Sigmoid colon (tissue), 6 donors: ENCODE measurements at regions not wholly inside any gene's neighbourhood (a gene's known extent, or its start where the extent isn't known, plus 50 kb on each side); places are given as distances from the start of the nearest gene placed in this dataset.

Experiments
- DNase-seq: peaks from one replicate; pipeline ENCODE4 v3.0.0-alpha.2; 2019
- H3K27ac ChIP-seq, 4 donors: fragments of 200-600 bp; sonication (generic); one replicate each; pipeline ENCODE4 v1.5.1; 2016 to 2019; ENCODE audit warnings: mild to moderate bottlenecking in 1 of 4
- H3K27me3 ChIP-seq, 3 donors: fragments of 200-600 bp; sonication (generic); one replicate each; pipeline ENCODE4 v1.5.1; 2019; ENCODE audit warnings: mild to moderate bottlenecking in 1 of 3
- H3K36me3 ChIP-seq, 4 donors: fragments of 200-600 bp; sonication (generic); one replicate each; pipeline ENCODE4 v1.5.1; 2016 to 2019
- H3K4me1 ChIP-seq, 4 donors: fragments of 200-600 bp; sonication (generic); one replicate each; pipeline ENCODE4 v1.5.1; 2017 to 2019
- H3K4me3 ChIP-seq, 4 donors: fragments of 200-600 bp; sonication (generic); one replicate each; pipeline ENCODE4 v1.5.1; 2017 to 2019; ENCODE audit warnings: mild to moderate bottlenecking in 2 of 4, moderate library complexity in 1 of 4
- H3K9me3 ChIP-seq, 4 donors: fragments of 200-600 bp in 3 of 4; sonication (generic) in 3 of 4; one replicate each; pipeline versions ENCODE4 v1.5.1 to v1.6.1; 2013 to 2019
- EP300 ChIP-seq, 4 donors: sonication (generic); formaldehyde crosslinking; IDR thresholded peaks; one replicate each; pipeline ENCODE4 v1.6.1; 2017; ENCODE audit warnings: antibody characterized with exemption in 4 of 4
- POLR2A ChIP-seq, 2 donors: fragments of 450-650 bp; IDR thresholded peaks; one replicate each; pipeline ENCODE4 v1.6.1; 2016; ENCODE audit warnings: antibody characterized with exemption in 2 of 2, mild to moderate bottlenecking in 2 of 2, moderate library complexity in 2 of 2
- POLR2AphosphoS5 ChIP-seq, 4 donors: sonication (generic); formaldehyde crosslinking; IDR thresholded peaks; one replicate each; pipeline ENCODE4 v1.6.1; 2017; ENCODE audit warnings: antibody characterized with exemption in 4 of 4
- WGBS, 2 donors: extraction: QIAGEN DNeasy Blood & Tissue Kit; methylation state at CpG; one replicate each; pipeline ENCODE4 v1.1.7; 2013; 5-methylcytosine and 5-hydroxymethylcytosine counted together
- intact Hi-C: fragments of 100-400 bp; cut with DNase I; formaldehyde crosslinking; loops from one replicate; pipeline ENCODE4 v1.15.1; 2023
- TF ChIP-seq, protein P1 (sequence below), 4 experiments: fragments of 450-650 bp in 3 of 4; fragments of 200-600 bp in 1 of 4; IDR thresholded peaks; one replicate each; pipeline ENCODE4 v1.5.1; 2016 to 2019; ENCODE audit warnings: antibody characterized with exemption in 4 of 4, mild to moderate bottlenecking in 3 of 4, moderate library complexity in 2 of 4
- donor health status: healthy with polysubstance abuse.
- donor health status: healthy.

DNA sequence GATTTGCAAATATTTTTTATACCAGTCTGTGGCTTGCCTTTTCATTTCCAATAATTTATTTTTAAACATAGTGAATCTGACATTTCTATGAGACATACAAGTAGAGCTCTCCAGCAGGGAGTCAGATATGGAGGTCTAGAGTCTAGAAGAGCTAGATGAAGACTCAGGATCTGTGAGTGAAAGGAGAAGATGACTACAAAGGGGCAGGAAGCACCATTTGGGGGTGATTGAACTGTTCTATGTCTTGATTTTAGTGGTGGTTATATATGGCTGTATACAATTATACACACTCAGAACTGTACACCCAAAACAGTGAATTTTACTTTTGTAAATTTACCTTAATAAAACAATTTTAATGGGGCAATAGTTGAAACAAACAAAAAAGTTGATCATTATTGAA, 127.9 kb upstream of the BACH2 start:
- H3K27me3 ChIP-seq, result no peaks in the 10 kb centered on the region
- TF ChIP-seq POLR2AphosphoS5 (IDR thresholded peaks at IDR 0.05) (no peak), POLR2A (IDR thresholded peaks at IDR 0.05) (no peak), EP300 (IDR thresholded peaks at IDR 0.05) (no peak)
- TF ChIP-seq, protein P1, sequence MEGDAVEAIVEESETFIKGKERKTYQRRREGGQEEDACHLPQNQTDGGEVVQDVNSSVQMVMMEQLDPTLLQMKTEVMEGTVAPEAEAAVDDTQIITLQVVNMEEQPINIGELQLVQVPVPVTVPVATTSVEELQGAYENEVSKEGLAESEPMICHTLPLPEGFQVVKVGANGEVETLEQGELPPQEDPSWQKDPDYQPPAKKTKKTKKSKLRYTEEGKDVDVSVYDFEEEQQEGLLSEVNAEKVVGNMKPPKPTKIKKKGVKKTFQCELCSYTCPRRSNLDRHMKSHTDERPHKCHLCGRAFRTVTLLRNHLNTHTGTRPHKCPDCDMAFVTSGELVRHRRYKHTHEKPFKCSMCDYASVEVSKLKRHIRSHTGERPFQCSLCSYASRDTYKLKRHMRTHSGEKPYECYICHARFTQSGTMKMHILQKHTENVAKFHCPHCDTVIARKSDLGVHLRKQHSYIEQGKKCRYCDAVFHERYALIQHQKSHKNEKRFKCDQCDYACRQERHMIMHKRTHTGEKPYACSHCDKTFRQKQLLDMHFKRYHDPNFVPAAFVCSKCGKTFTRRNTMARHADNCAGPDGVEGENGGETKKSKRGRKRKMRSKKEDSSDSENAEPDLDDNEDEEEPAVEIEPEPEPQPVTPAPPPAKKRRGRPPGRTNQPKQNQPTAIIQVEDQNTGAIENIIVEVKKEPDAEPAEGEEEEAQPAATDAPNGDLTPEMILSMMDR (IDR thresholded peaks at IDR 0.05), result no peak
- no peak for DNase-seq
- H3K4me3 ChIP-seq, result no peak overlapping the region
- peaks cover 0 to 4% (median 2%) of the 10 kb centered on the region in 4 donors for H3K9me3 ChIP-seq
- no peaks in the 10 kb centered on the region for H3K4me1 ChIP-seq
- no peaks in the 10 kb centered on the region for H3K36me3 ChIP-seq
- intact Hi-C loops, result no loop called here
- no peak overlapping the region for H3K27ac ChIP-seq

DNA sequence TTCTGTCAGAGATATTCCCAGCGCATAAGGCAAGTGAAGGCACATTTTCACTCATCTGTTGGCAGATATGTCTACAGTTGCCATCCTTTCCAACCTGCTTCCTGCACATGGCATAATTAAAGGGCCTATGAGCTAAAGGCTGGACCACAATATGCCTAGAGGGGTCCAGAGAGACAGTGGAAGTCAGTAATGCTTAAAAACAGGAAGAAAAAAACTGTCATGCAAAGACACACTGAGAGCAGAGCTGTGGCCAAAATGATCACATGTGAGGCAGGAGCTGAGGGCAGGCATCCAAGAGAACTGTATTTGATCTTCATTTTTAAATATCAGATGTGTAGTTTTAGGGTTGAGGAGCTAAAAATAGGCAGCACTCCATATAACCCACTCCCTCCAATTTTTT, 125.0 kb upstream of the BACH2 start:
- intact Hi-C loops, result no loop called here
- no peak for DNase-seq
- no peaks in the 10 kb centered on the region for H3K27me3 ChIP-seq

DNA sequence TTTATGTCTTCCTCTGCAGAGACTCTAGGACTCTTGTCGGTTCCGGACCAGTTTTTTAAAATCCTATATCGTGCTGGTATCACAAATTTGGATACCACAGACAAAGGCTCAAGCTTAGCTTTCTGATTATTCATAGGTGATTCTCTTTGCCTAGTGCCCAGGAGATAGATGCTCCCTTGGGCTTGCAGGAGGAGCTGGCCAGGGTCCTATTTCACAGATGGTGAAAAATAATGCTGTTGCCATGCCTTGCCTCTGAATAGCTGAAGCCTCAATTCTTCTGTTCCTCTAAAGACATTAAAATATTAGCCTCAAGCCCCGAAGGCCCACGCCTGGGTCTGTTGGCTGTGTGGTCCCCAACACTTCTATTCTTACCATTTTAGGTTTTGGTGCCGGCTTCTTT, 123.9 kb upstream of the BACH2 start:
- TF ChIP-seq, protein P1 (IDR thresholded peaks at IDR 0.05), result no peak
- TF ChIP-seq POLR2A (IDR thresholded peaks at IDR 0.05) (no peak), POLR2AphosphoS5 (IDR thresholded peaks at IDR 0.05) (no peak), EP300 (IDR thresholded peaks at IDR 0.05) (no peak)
- 92% methylated on average over 6 of the region's 6 CpGs for WGBS, 2 donors
- H3K4me1 ChIP-seq, result no peaks in the 10 kb centered on the region
- no peaks in the 10 kb centered on the region for H3K27me3 ChIP-seq
- no peaks in the 10 kb centered on the region for H3K36me3 ChIP-seq
- DNase-seq, result no peak
- no peak overlapping the region for H3K27ac ChIP-seq
- intact Hi-C loops, result no loop called here
- H3K9me3 ChIP-seq, result no peaks in the 10 kb centered on the region
- H3K4me3 ChIP-seq, result no peak overlapping the region

More for the DNA sequence above, 125.0 kb upstream of the BACH2 start:
- TF ChIP-seq, protein P1 (IDR thresholded peaks at IDR 0.05), result no peak
- TF ChIP-seq EP300 (IDR thresholded peaks at IDR 0.05) (no peak), POLR2AphosphoS5 (IDR thresholded peaks at IDR 0.05) (no peak)
- H3K4me1 ChIP-seq, result no peaks in the 10 kb centered on the region
- no peak overlapping the region for H3K27ac ChIP-seq
- H3K4me3 ChIP-seq, result no peak overlapping the region
- WGBS, 2 donors, result 88 to 95% methylated on average over 1 of the region's 1 CpG
- no peaks in the 10 kb centered on the region for H3K9me3 ChIP-seq
- H3K36me3 ChIP-seq, result no peaks in the 10 kb centered on the region

DNA sequence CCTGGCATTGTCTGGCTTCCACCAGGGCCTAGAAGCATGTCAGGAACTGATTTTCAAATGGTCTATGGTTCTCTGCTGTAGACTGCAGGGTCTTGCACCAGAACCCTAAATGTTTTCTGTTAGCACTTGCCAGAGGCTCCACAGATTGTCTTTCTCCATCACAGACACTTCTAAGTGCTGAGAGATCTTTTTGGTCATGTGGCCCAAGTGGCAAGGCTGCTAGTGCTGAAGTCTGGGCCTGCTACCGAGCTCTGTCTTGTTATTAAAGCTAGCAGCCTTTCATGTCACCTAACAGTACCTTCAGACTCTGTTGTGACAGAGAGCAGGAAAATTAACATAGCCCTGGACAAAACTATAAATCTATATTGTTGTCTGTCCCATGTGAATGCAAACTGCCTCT, 120.7 kb upstream of the BACH2 start:
- no peaks in the 10 kb centered on the region for H3K27me3 ChIP-seq
- TF ChIP-seq POLR2A (IDR thresholded peaks at IDR 0.05) (no peak), EP300 (IDR thresholded peaks at IDR 0.05) (no peak), POLR2AphosphoS5 (IDR thresholded peaks at IDR 0.05) (no peak)
- TF ChIP-seq, protein P1 (IDR thresholded peaks at IDR 0.05), result no peak
- no peak for DNase-seq
- H3K4me3 ChIP-seq, result no peak overlapping the region
- no peaks in the 10 kb centered on the region for H3K9me3 ChIP-seq
- no peaks in the 10 kb centered on the region for H3K36me3 ChIP-seq
- no peak overlapping the region for H3K27ac ChIP-seq
- WGBS, 2 donors, result 87 to 100% methylated on average over 1 of the region's 1 CpG
- intact Hi-C loops, result no loop called here
- peaks cover 0 to 10% (median 8%) of the 10 kb centered on the region in 4 donors for H3K4me1 ChIP-seq

DNA sequence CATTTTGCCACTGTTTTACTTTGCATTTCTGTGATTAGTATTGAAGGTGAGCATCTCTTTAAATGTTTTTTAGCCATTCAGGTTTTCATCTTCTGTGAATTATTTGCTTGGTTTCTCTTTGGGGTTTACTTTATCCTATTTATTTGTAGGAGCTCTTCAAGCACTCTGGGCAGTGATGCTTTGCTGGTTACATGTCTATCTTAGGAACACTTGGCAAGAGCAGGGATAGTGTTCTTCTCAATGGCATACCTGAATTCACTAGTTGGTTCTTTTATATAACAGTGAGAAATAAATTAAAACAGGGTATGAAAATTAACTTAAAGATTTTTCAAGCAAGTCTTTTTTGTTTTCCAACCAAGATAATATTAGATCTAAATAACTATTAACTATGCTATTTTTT, 119.7 kb upstream of the BACH2 start:
- no peaks in the 10 kb centered on the region for H3K9me3 ChIP-seq
- H3K27me3 ChIP-seq, result no peaks in the 10 kb centered on the region
- H3K27ac ChIP-seq, result no peak overlapping the region
- no peak for DNase-seq
- no peaks in the 10 kb centered on the region for H3K36me3 ChIP-seq
- TF ChIP-seq POLR2A (IDR thresholded peaks at IDR 0.05), result no peak
- TF ChIP-seq, protein P1 (IDR thresholded peaks at IDR 0.05), result no peak
- TF ChIP-seq POLR2AphosphoS5 (IDR thresholded peaks at IDR 0.05), result no peak
- TF ChIP-seq EP300 (IDR thresholded peaks at IDR 0.05), result no peak
- H3K4me3 ChIP-seq, result no peak overlapping the region
- peaks cover 0 to 10% (median 8%) of the 10 kb centered on the region in 4 donors for H3K4me1 ChIP-seq
- intact Hi-C loops, result no loop called here
